ENCODE measurements at regions not wholly inside any gene's neighbourhood (a gene's known extent, or its start where the extent isn't known, plus 50 kb on each side); places are given as distances from the start of the nearest gene placed in this dataset.

GRCh38 chr17:73795730-73796129 is 151.5 kb upstream of the SDK2 start:
- TF ChIP-seq FOXP2 (optimal IDR thresholded peaks at IDR 0.05; ENCODE audit: borderline replicate concordance, extremely low read depth, extremely low read length, insufficient read depth) = no peak
- no peak for TF ChIP-seq TAF1 (IDR thresholded peaks at IDR 0.05; ENCODE audit: borderline replicate concordance, insufficient read depth, low read length)
- no peak for TF ChIP-seq SIN3A (IDR thresholded peaks at IDR 0.05; ENCODE audit: borderline replicate concordance, insufficient read depth, low read length)
- no peak for TF ChIP-seq POLR2AphosphoS5 (IDR thresholded peaks at IDR 0.05; ENCODE audit: low read depth, low read length)
- no peak for TF ChIP-seq REST (IDR thresholded peaks at IDR 0.05; ENCODE audit: insufficient read depth in 1 of 2, low read depth in 2 of 2, low read length in 2 of 2)

GRCh38 chr17:73797594-73798110 is 153.4 kb upstream of the SDK2 start:
- TF ChIP-seq FOXP2 (optimal IDR thresholded peaks at IDR 0.05; ENCODE audit: borderline replicate concordance, extremely low read depth, extremely low read length, insufficient read depth) (no peak), TAF1 (IDR thresholded peaks at IDR 0.05; ENCODE audit: borderline replicate concordance, insufficient read depth, low read length) (no peak), POLR2AphosphoS5 (IDR thresholded peaks at IDR 0.05; ENCODE audit: low read depth, low read length) (no peak), SIN3A (IDR thresholded peaks at IDR 0.05; ENCODE audit: borderline replicate concordance, insufficient read depth, low read length) (no peak), REST (IDR thresholded peaks at IDR 0.05; ENCODE audit: insufficient read depth in 1 of 2, low read depth in 2 of 2, low read length in 2 of 2) (no peak)

- TF ChIP-seq REST (IDR thresholded peaks at IDR 0.05; ENCODE audit: insufficient read depth in 1 of 2, low read depth in 2 of 2, low read length in 2 of 2) (no peak), SIN3A (IDR thresholded peaks at IDR 0.05; ENCODE audit: borderline replicate concordance, insufficient read depth, low read length) (no peak), TAF1 (IDR thresholded peaks at IDR 0.05; ENCODE audit: borderline replicate concordance, insufficient read depth, low read length) (no peak), POLR2AphosphoS5 (IDR thresholded peaks at IDR 0.05; ENCODE audit: low read depth, low read length) (no peak), FOXP2 (optimal IDR thresholded peaks at IDR 0.05; ENCODE audit: borderline replicate concordance, extremely low read depth, extremely low read length, insufficient read depth) (no peak)
Observed at GRCh38 chr17:73798111-73798748, 154.0 kb upstream of the SDK2 start.

- TF ChIP-seq TAF1 (IDR thresholded peaks at IDR 0.05; ENCODE audit: borderline replicate concordance, insufficient read depth, low read length) = no peak
- TF ChIP-seq FOXP2 (optimal IDR thresholded peaks at IDR 0.05; ENCODE audit: borderline replicate concordance, extremely low read depth, extremely low read length, insufficient read depth) = no peak
- TF ChIP-seq REST (IDR thresholded peaks at IDR 0.05; ENCODE audit: insufficient read depth in 1 of 2, low read depth in 2 of 2, low read length in 2 of 2) = no peak
- TF ChIP-seq SIN3A (IDR thresholded peaks at IDR 0.05; ENCODE audit: borderline replicate concordance, insufficient read depth, low read length) = no peak
- TF ChIP-seq POLR2AphosphoS5 (IDR thresholded peaks at IDR 0.05; ENCODE audit: low read depth, low read length) = no peak
Observed at GRCh38 chr17:73799096-73799495, 154.9 kb upstream of the SDK2 start.

Data from PFSK-1 (cell line).